HCT116 (cell line): ENCODE measurements at regions not wholly inside any gene's neighbourhood (a gene's known extent, or its start where the extent isn't known, plus 50 kb on each side); places are given as distances from the start of the nearest gene placed in this dataset.

ENCODE experiments used
- CTCF ChIP-seq, 3 experiments: fragments of 200-600 bp in 1 of 3; sonication (generic) in 1 of 3; IDR thresholded peaks in 2 of 3; conservative IDR thresholded peaks in 1 of 3; 2 replicates each; pipeline ENCODE4 v1.5.1; 2012 to 2017; ENCODE audit warnings: low read depth in 2 of 3, low read length in 2 of 3, antibody characterized with exemption in 1 of 3, borderline replicate concordance in 1 of 3, control low read depth in 1 of 3, mild to moderate bottlenecking in 1 of 3, mixed read lengths in 1 of 3, mixed run types in 1 of 3, moderate library complexity in 1 of 3; ENCODE audit not compliant: insufficient read depth in 1 of 3
- SRF ChIP-seq: IDR thresholded peaks from 2 replicates; pipeline ENCODE4 v1.6.1; 2012; ENCODE audit warnings: low read depth
- TCF7L2 ChIP-seq: IDR thresholded peaks from 2 replicates; pipeline ENCODE4 v1.7.0; 2011; ENCODE audit warnings: borderline replicate concordance, inconsistent platforms; ENCODE audit not compliant: insufficient read depth, insufficient read length; ENCODE audit errors: extremely low read depth

GRCh38 chr3:118791246-118791645 lies 243.4 kb downstream of the IGSF11 start:
- TF ChIP-seq CTCF (IDR thresholded peaks at IDR 0.05 in 2 of 3, conservative IDR thresholded peaks at IDR 0.05 in 1 of 3; ENCODE audit: borderline replicate concordance in 1 of 3, insufficient read depth in 1 of 3, low read depth in 2 of 3, low read length in 2 of 3) (no peak), SRF (no peak), TCF7L2 (no peak)
